Epithelial cell of esophagus (primary cell): ENCODE measurements at regions not wholly inside any gene's neighbourhood (a gene's known extent, or its start where the extent isn't known, plus 50 kb on each side); places are given as distances from the start of the nearest gene placed in this dataset.
A peak's percentile ranks its signal among the peaks of the same experiment; 100 is the strongest.

Source experiments
- DNase-seq: peaks from one replicate; pipeline ENCODE4 v3.0.0; 2010; ENCODE audit warnings: low read depth
- H3K4me3 ChIP-seq: 2 replicates; pipeline ENCODE4 v1.5.1; 2011; ENCODE audit warnings: mild to moderate bottlenecking, low read length, control low read depth
- CTCF ChIP-seq: IDR thresholded peaks from 2 replicates; pipeline ENCODE4 v1.5.1; 2011; ENCODE audit warnings: low read depth, mild to moderate bottlenecking, low read length, control low read depth, inconsistent platforms; ENCODE audit not compliant: insufficient read depth; ENCODE audit errors: missing control alignments

- peak; percentile 61 for DNase-seq
- no peak overlapping the region for H3K4me3 ChIP-seq
- peak; percentile 30 for TF ChIP-seq CTCF
Observed at GRCh38 chr5:61617995-61618525, 286.0 kb downstream of the ZSWIM6 start.

- H3K4me3 ChIP-seq: no peak overlapping the region
- DNase-seq: no peak
- no peak for TF ChIP-seq CTCF
Observed at GRCh38 chr5:61618577-61618976, 286.5 kb downstream of the ZSWIM6 start.

- no peak overlapping the region for H3K4me3 ChIP-seq
- no peak for DNase-seq
- no peak for TF ChIP-seq CTCF
Observed at GRCh38 chr5:61619289-61619688, 287.2 kb downstream of the ZSWIM6 start.

- TF ChIP-seq CTCF: no peak
- no peak overlapping the region for H3K4me3 ChIP-seq
- no peak for DNase-seq
Observed at GRCh38 chr5:61619777-61620518, 287.9 kb downstream of the ZSWIM6 start.

GRCh38 chr5:61620699-61621182 lies 288.7 kb downstream of the ZSWIM6 start:
- no peak for DNase-seq
- TF ChIP-seq CTCF: no peak
- H3K4me3 ChIP-seq: no peak overlapping the region

- H3K4me3 ChIP-seq: no peak overlapping the region
- TF ChIP-seq CTCF: no peak
- DNase-seq: no peak
Observed at GRCh38 chr5:61621202-61621650, 289.2 kb downstream of the ZSWIM6 start.
